PC-3 (cell line): ENCODE measurements at regions not wholly inside any gene's neighbourhood (a gene's known extent, or its start where the extent isn't known, plus 50 kb on each side); places are given as distances from the start of the nearest gene placed in this dataset.
A peak's percentile ranks its signal among the peaks of the same experiment; 100 is the strongest.

ENCODE experiments used
- ATAC-seq: fragments of 200-7000 bp; cut with Tn5 transposase; 2 replicates; pipeline ENCODE4 v1.9.1; 2020; ENCODE audit warnings: mild to moderate bottlenecking, moderate library complexity
- BruUV-seq: library from RNA; stranded (reverse); fragments of 400-500 nt; replicated peaks from 2 replicates; lab custom pipeline; 2021; lab: Mats Ljungman, UMichigan
- CTCF ChIA-PET: fragments of 300-600 bp; sonication (Branson Sonifier 250); formaldehyde crosslinking; loops from one replicate; lab custom pipeline; 2022; ENCODE audit warnings: antibody characterized with exemption; lab: Charles Lee
- POLR2A ChIA-PET: fragments of 300-600 bp; sonication (Branson Sonifier 250); formaldehyde crosslinking; loops from one replicate; lab custom pipeline; 2022; ENCODE audit warnings: antibody characterized with exemption; ENCODE audit not compliant: unreplicated experiment; lab: Charles Lee
- DNase-seq: peaks from one replicate; pipeline ENCODE4 v3.0.0-alpha.2; 2015
- H2AFZ ChIP-seq: fragments of 300-600 bp; sonication (generic); 2 replicates; pipeline ENCODE4 v1.6.0; 2016; ENCODE audit warnings: antibody characterized with exemption, low read length
- H3F3A ChIP-seq: fragments of 300-600 bp; sonication (generic); one replicate; pipeline ENCODE4 v1.6.0; 2017; ENCODE audit warnings: antibody characterized with exemption, low read length, control low read depth, mild to moderate bottlenecking; ENCODE audit not compliant: unreplicated experiment
- H3K27ac ChIP-seq: fragments of 300-600 bp; sonication (generic); 2 replicates; pipeline ENCODE4 v1.5.1; 2016; ENCODE audit warnings: mild to moderate bottlenecking, low read length
- H3K27me3 ChIP-seq: fragments of 300-600 bp; sonication (generic); 2 replicates; pipeline ENCODE4 v1.6.1; 2016; ENCODE audit warnings: low read length, mixed read lengths
- H3K36me3 ChIP-seq: fragments of 300-600 bp; sonication (generic); 2 replicates; pipeline ENCODE4 v1.6.1; 2016; ENCODE audit warnings: low read depth, mixed run types, low read length, mixed read lengths
- H3K4me1 ChIP-seq: fragments of 300-600 bp; sonication (generic); 2 replicates; pipeline ENCODE4 v1.5.1; 2016; ENCODE audit warnings: low read length; ENCODE audit not compliant: insufficient read depth
- H3K4me2 ChIP-seq: fragments of 300-600 bp; sonication (generic); 2 replicates; pipeline ENCODE4 v1.6.0; 2016; ENCODE audit warnings: low read length
- H3K4me3 ChIP-seq: fragments of 300-600 bp; sonication (generic); 2 replicates; pipeline ENCODE4 v1.5.1; 2016; ENCODE audit warnings: mild to moderate bottlenecking, low read length, mixed read lengths
- H3K79me2 ChIP-seq: fragments of 300-600 bp; sonication (generic); 2 replicates; pipeline ENCODE4 v1.6.1; 2017; ENCODE audit warnings: low read length, mixed read lengths
- H3K9ac ChIP-seq: fragments of 300-600 bp; sonication (generic); 2 replicates; pipeline ENCODE4 v1.6.0; 2016; ENCODE audit warnings: mild to moderate bottlenecking, low read length
- H3K9me2 ChIP-seq: fragments of 300-600 bp; sonication (generic); replicated peaks from 2 replicates; pipeline ENCODE4 v1.6.1; 2016; ENCODE audit warnings: mixed run types, low read length, mixed read lengths
- H3K9me3 ChIP-seq: fragments of 300-600 bp; sonication (generic); 2 replicates; pipeline ENCODE4 v1.6.1; 2016; ENCODE audit warnings: low read length, mixed read lengths
- H4K20me1 ChIP-seq: fragments of 300-600 bp; sonication (generic); 2 replicates; pipeline ENCODE4 v1.6.1; 2016; ENCODE audit warnings: low read length, mixed read lengths
- EZH2 ChIP-seq: fragments of 300-600 bp; sonication (generic); IDR thresholded peaks from one replicate; pipeline ENCODE4 v1.6.1; 2017; ENCODE audit warnings: antibody characterized with exemption, mild to moderate bottlenecking, low read length; ENCODE audit not compliant: unreplicated experiment
- EZH2phosphoT487 ChIP-seq: fragments of 300-600 bp; sonication (generic); IDR thresholded peaks from 2 replicates; pipeline ENCODE4 v1.6.1; 2018; ENCODE audit warnings: mild to moderate bottlenecking, antibody characterized with exemption, low read length, borderline replicate concordance
- intact Hi-C: fragments of 100-400 bp; cut with micrococcal nuclease; formaldehyde crosslinking; loops from 2 replicates; pipeline ENCODE4 v1.9.0; 2023
- TF ChIP-seq, protein P1 (sequence below): fragments of 300-600 bp; sonication (generic); conservative IDR thresholded peaks from 2 replicates; pipeline ENCODE4 v1.5.1; 2017; ENCODE audit warnings: antibody characterized with exemption, low read depth, mild to moderate bottlenecking, low read length

- DNase-seq (no peak), ATAC-seq (no peak)
- CTCF ChIA-PET = no interaction called here
- H3K27me3 ChIP-seq = no peaks in the 10 kb centered on the region
- H3K9me3 ChIP-seq = no peaks in the 10 kb centered on the region
- no peaks in the 10 kb centered on the region for H4K20me1 ChIP-seq
- no peak overlapping the region for H3K4me3 ChIP-seq
- H3K9me2 ChIP-seq = no peaks in the 10 kb centered on the region
- H3K27ac ChIP-seq = no peak overlapping the region
- intact Hi-C loops = no loop called here
- no TSS peak for BruUV-seq
- H3K79me2 ChIP-seq = no peaks in the 10 kb centered on the region
- TF ChIP-seq, protein P1, sequence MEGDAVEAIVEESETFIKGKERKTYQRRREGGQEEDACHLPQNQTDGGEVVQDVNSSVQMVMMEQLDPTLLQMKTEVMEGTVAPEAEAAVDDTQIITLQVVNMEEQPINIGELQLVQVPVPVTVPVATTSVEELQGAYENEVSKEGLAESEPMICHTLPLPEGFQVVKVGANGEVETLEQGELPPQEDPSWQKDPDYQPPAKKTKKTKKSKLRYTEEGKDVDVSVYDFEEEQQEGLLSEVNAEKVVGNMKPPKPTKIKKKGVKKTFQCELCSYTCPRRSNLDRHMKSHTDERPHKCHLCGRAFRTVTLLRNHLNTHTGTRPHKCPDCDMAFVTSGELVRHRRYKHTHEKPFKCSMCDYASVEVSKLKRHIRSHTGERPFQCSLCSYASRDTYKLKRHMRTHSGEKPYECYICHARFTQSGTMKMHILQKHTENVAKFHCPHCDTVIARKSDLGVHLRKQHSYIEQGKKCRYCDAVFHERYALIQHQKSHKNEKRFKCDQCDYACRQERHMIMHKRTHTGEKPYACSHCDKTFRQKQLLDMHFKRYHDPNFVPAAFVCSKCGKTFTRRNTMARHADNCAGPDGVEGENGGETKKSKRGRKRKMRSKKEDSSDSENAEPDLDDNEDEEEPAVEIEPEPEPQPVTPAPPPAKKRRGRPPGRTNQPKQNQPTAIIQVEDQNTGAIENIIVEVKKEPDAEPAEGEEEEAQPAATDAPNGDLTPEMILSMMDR = no peak
- TF ChIP-seq EZH2phosphoT487 (no peak), EZH2 (no peak)
- no peak overlapping the region for H2AFZ ChIP-seq
- H3K4me2 ChIP-seq = no peak overlapping the region
- H3K4me1 ChIP-seq = no peaks in the 10 kb centered on the region
- POLR2A ChIA-PET = no interaction called here
- H3K9ac ChIP-seq = no peak overlapping the region
- H3K36me3 ChIP-seq = no peaks in the 10 kb centered on the region
- no peaks in the 10 kb centered on the region for H3F3A ChIP-seq
Measured at GRCh38 chr18:43526426-43527145, 249.3 kb upstream of the SYT4 start.

DNA sequence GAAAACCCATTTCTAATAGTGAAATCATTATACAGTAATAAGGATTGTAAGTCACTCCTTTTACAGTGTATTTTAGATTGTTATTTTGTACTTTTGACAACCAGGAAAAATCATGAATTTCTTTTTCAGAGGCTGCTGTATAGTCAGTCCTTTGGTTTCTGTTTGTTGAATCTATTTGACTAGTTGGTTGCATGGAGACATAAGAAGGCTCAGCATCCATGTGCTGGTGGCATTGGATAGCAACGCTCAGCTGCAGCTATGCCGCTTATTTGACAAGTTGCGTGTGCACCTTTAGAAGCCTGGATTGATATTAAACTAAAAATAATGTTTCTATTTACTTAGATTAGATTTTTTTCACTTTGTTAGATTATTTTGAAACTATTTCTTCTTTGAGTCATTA is 254.1 kb upstream of the SYT4 start:
- no peaks in the 10 kb centered on the region for H4K20me1 ChIP-seq
- DNase-seq (no peak), ATAC-seq (no peak)
- no peak overlapping the region for H2AFZ ChIP-seq
- H3K36me3 ChIP-seq = no peaks in the 10 kb centered on the region
- H3K4me1 ChIP-seq = no peaks in the 10 kb centered on the region
- POLR2A ChIA-PET = no interaction called here
- no peaks in the 10 kb centered on the region for H3K9me3 ChIP-seq
- H3K27me3 ChIP-seq = no peaks in the 10 kb centered on the region
- H3K4me3 ChIP-seq = no peak overlapping the region
- H3F3A ChIP-seq = no peaks in the 10 kb centered on the region
- H3K27ac ChIP-seq = no peak overlapping the region
- no TSS peak for BruUV-seq
- no peak overlapping the region for H3K4me2 ChIP-seq
- no peaks in the 10 kb centered on the region for H3K79me2 ChIP-seq
- intact Hi-C loops = no loop called here
- no peaks in the 10 kb centered on the region for H3K9me2 ChIP-seq
- H3K9ac ChIP-seq = no peak overlapping the region
- TF ChIP-seq, protein P1 = no peak
- TF ChIP-seq EZH2 (no peak), EZH2phosphoT487 (no peak)
- CTCF ChIA-PET = no interaction called here

GRCh38 chr18:43533371-43533770 is 256.1 kb upstream of the SYT4 start:
- no peaks in the 10 kb centered on the region for H3K9me2 ChIP-seq
- no peaks in the 10 kb centered on the region for H3K27me3 ChIP-seq
- no peaks in the 10 kb centered on the region for H4K20me1 ChIP-seq
- no peak overlapping the region for H3K4me3 ChIP-seq
- no peak overlapping the region for H3K9ac ChIP-seq
- H3K4me1 ChIP-seq = no peaks in the 10 kb centered on the region
- no peak overlapping the region for H3K27ac ChIP-seq
- H3F3A ChIP-seq = no peaks in the 10 kb centered on the region
- H3K36me3 ChIP-seq = no peaks in the 10 kb centered on the region
- intact Hi-C loops = no loop called here
- BruUV-seq = no TSS peak
- H3K9me3 ChIP-seq = no peaks in the 10 kb centered on the region
- no peak overlapping the region for H2AFZ ChIP-seq
- DNase-seq (peak; percentile 6), ATAC-seq (peak; percentile 43)
- no peak for TF ChIP-seq EZH2phosphoT487
- TF ChIP-seq, protein P1 = no peak
- TF ChIP-seq EZH2 = no peak
- ChIA-PET POLR2A (no interaction called here), CTCF (no interaction called here)
- H3K79me2 ChIP-seq = no peaks in the 10 kb centered on the region
- H3K4me2 ChIP-seq = no peak overlapping the region
